SJSA1 (cell line): ENCODE measurements at regions not wholly inside any gene's neighbourhood (a gene's known extent, or its start where the extent isn't known, plus 50 kb on each side); places are given as distances from the start of the nearest gene placed in this dataset.

Source experiments
- DNase-seq, 2 experiments: peaks; one replicate each; pipeline ENCODE4 v3.0.0-alpha.2; 2015 to 2020; ENCODE audit warnings: low spot score in 2 of 2, low read depth in 1 of 2
- H3K27ac ChIP-seq: fragments of 250-450 bp; sonication (Bioruptor Pico); 2 replicates; pipeline ENCODE4 v1.5.1; 2020; ENCODE audit warnings: mild to moderate bottlenecking, moderate library complexity
- H3K27me3 ChIP-seq: fragments of 250-450 bp; sonication (Bioruptor Pico); replicated peaks from 2 replicates; pipeline ENCODE4 v1.5.1; 2020; ENCODE audit warnings: mild to moderate bottlenecking, moderate library complexity
- H3K36me3 ChIP-seq: fragments of 250-450 bp; sonication (Bioruptor Pico); 2 replicates; pipeline ENCODE4 v1.5.1; 2020; ENCODE audit warnings: mild to moderate bottlenecking
- H3K4me1 ChIP-seq: fragments of 250-450 bp; sonication (Bioruptor Pico); replicated peaks from 2 replicates; pipeline ENCODE4 v1.6.1; 2021; ENCODE audit warnings: mild to moderate bottlenecking
- H3K4me3 ChIP-seq: fragments of 250-450 bp; sonication (Bioruptor Pico); 2 replicates; pipeline ENCODE4 v1.5.1; 2020; ENCODE audit warnings: mild to moderate bottlenecking
- H3K9me3 ChIP-seq: fragments of 250-450 bp; sonication (Bioruptor Pico); replicated peaks from 2 replicates; pipeline ENCODE4 v1.5.1; 2020; ENCODE audit warnings: mild to moderate bottlenecking

- no peaks in the 10 kb centered on the region for H3K36me3 ChIP-seq
- no peak overlapping the region for H3K27ac ChIP-seq
- peak in 1 of 2 experiments; percentile 22 for DNase-seq
- H3K4me3 ChIP-seq, result no peak overlapping the region
- no peaks in the 10 kb centered on the region for H3K9me3 ChIP-seq
- H3K4me1 ChIP-seq, result no peaks in the 10 kb centered on the region
- peaks cover 7% of the 10 kb centered on the region for H3K27me3 ChIP-seq
These were observed 270.4 kb downstream of the PTPRU start for GRCh38 chr1:29506678-29507225.

GRCh38 chr1:29505532-29506220 lies 269.4 kb downstream of the PTPRU start:
- DNase-seq, result peak in 1 of 2 experiments; percentile 30
- Histone ChIP-seq H3K4me1 (no peaks in the 10 kb centered on the region), H3K9me3 (no peaks in the 10 kb centered on the region), H3K4me3 (no peak overlapping the region), H3K27me3 (peaks cover 7% of the 10 kb centered on the region), H3K27ac (no peak overlapping the region), H3K36me3 (no peaks in the 10 kb centered on the region)

- no peak overlapping the region for H3K27ac ChIP-seq
- H3K4me1 ChIP-seq, result no peaks in the 10 kb centered on the region
- peak in 1 of 2 experiments; percentile 25 for DNase-seq
These were observed 268.5 kb downstream of the PTPRU start for GRCh38 chr1:29504709-29505410.

DNA sequence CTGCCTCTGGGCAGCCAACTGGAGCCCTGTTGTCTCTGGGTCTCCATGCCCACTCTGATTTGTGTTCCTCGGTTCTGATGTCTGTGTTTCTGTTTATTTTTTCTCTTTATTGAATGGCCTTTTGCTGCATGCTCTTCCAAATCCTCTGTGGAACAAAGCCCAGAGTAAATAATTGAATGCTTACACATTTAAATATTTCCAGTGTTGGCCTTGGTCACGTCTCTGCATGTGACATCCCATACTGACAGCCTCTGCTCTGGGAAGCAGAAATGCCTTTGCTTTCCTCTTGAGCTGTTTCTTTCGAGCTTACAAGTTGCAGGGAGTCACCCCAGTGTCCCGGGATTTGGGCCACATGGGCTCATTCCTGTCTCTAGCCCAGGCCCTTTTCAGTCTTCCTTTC lies 267.9 kb downstream of the PTPRU start:
- no peaks in the 10 kb centered on the region for H3K4me1 ChIP-seq
- H3K4me3 ChIP-seq, result no peak overlapping the region
- H3K9me3 ChIP-seq, result no peaks in the 10 kb centered on the region
- DNase-seq, result no peak
- H3K36me3 ChIP-seq, result no peaks in the 10 kb centered on the region
- no peak overlapping the region for H3K27ac ChIP-seq
- H3K27me3 ChIP-seq, result peaks cover 3% of the 10 kb centered on the region; the same call in 1 of the 2 replicates

More at GRCh38 chr1:29504709-29505410, 268.5 kb downstream of the PTPRU start:
- Histone ChIP-seq H3K36me3 (no peaks in the 10 kb centered on the region), H3K27me3 (peaks cover under 1% of the 10 kb centered on the region), H3K4me3 (no peak overlapping the region), H3K9me3 (no peaks in the 10 kb centered on the region)

DNA sequence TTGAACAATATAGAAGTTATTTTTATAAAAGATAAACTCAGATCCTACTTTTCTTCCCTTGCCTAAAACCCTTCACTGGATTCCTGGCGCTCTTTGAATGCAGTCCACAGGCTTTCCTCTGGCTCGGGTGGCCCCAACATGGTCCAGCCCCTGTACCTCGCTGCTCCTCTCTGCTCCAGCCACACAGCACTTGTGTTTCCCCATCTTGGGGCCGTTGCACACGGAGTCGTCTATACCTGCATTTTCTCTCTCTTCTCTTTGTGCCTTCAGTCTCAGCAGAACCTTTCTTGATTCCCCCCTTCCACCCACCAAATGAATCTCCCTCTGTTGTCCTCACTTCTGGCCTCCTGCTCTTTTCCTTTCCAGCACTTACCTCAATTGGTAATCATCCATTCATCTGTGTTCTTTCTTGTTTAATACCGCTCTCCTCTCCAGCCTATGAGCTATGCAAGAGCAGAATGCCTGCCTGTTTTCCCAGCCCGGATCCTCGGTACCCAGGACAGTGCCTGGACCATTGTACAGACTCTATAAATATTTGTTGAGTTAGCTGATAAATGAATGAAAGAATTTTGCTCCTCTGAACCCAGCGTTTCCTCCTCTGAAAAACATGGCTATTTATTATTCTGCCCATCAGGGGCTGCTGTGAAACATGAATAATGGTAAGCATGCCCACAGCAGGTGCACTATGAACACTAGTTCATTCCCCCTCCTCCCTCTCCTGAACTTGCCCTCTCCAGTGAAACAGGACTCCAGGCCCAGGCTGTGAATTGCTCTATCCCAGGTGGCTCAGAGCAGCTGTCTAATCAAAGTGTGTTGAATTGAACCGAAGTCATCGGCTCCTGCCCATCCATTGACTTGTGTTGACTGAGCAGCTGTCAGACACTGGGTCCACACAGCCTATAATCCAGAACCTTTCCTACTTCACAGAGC lies 266.9 kb downstream of the PTPRU start:
- Histone ChIP-seq H3K9me3 (no peaks in the 10 kb centered on the region), H3K4me1 (no peaks in the 10 kb centered on the region), H3K4me3 (no peak overlapping the region), H3K27me3 (peaks cover 3% of the 10 kb centered on the region; the same call in 1 of the 2 replicates), H3K27ac (no peak overlapping the region), H3K36me3 (no peaks in the 10 kb centered on the region)
- no peak for DNase-seq

- no peaks in the 10 kb centered on the region for H3K9me3 ChIP-seq
- no peak for DNase-seq
- H3K27ac ChIP-seq, result no peak overlapping the region
- H3K27me3 ChIP-seq, result peaks cover 3% of the 10 kb centered on the region; the same call in 1 of the 2 replicates
- no peak overlapping the region for H3K4me3 ChIP-seq
- no peaks in the 10 kb centered on the region for H3K4me1 ChIP-seq
- no peaks in the 10 kb centered on the region for H3K36me3 ChIP-seq
These were observed 266.0 kb downstream of the PTPRU start for GRCh38 chr1:29502225-29502910.

DNA sequence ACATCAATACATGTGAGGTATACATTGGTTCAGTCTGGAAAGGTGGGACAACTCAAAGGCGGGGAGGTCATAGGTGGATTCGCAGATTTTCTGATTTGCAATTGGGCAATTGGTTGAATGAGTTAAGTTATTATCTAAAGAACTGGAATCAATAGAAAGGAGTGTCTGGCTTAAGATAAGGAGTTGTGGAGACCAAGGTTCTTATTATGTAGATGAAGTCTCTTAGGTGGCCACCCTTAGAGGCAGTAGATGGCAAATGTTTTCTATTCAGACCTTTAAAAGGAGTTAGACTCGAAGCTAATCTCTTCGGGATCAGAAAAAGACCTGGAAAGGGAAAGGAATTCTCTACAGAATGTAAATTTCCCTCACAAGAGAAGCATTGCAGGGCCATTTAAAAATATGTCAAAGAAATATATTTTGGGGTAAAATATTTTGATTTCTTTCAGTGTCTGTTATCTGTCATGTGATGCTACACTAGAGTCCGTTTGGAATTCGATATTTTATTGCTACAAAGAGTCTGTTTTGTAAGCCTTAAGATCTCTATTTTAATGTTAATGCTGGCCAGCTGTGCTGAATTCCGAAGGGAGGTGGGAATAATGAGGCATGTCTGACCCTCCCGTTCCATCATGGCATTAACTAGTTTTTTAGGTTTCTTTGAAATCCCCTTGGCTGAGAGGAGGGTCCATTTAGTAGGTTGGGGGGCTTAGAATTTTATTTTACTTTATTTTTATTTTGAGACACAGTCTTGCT lies 265.1 kb downstream of the PTPRU start:
- Histone ChIP-seq H3K27ac (no peak overlapping the region), H3K27me3 (peaks cover 3% of the 10 kb centered on the region; the same call in 1 of the 2 replicates), H3K4me3 (no peak overlapping the region), H3K9me3 (no peaks in the 10 kb centered on the region), H3K4me1 (no peaks in the 10 kb centered on the region), H3K36me3 (no peaks in the 10 kb centered on the region)
- DNase-seq, result no peak

- H3K27ac ChIP-seq, result no peak overlapping the region
- H3K4me3 ChIP-seq, result no peak overlapping the region
- no peaks in the 10 kb centered on the region for H3K4me1 ChIP-seq
- DNase-seq, result peak in 1 of 2 experiments; percentile 22
- no peaks in the 10 kb centered on the region for H3K36me3 ChIP-seq
- no peaks in the 10 kb centered on the region for H3K9me3 ChIP-seq
- H3K27me3 ChIP-seq, result peaks cover 5% of the 10 kb centered on the region; the same call in 1 of the 2 replicates
These were observed 264.3 kb downstream of the PTPRU start for GRCh38 chr1:29500651-29501050.

DNA sequence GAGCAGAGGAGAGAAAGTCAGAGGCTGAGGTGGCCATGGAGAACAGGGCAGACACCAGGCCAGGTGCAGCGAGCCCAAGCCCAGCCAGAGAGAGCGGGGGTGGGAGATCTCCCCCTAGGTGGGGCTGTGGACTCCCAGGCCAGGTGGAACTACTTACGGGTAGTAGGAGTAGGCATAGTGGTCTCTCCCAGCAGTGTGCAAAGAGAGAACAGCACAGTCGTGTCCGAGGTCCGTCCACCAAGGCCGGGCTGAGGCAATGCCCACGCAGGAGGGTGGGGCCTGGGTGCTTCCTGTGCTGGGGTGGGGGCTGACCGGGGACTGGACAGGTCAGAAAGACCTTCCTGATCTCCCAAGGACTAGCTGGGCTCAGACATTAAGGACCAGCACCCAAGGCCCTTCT lies 263.7 kb downstream of the PTPRU start:
- Histone ChIP-seq H3K27me3 (peaks cover 5% of the 10 kb centered on the region; the same call in 1 of the 2 replicates), H3K4me3 (no peak overlapping the region), H3K4me1 (no peaks in the 10 kb centered on the region), H3K27ac (no peak overlapping the region), H3K9me3 (no peaks in the 10 kb centered on the region), H3K36me3 (no peaks in the 10 kb centered on the region)
- peak in 1 of 2 experiments; percentile 25 for DNase-seq

GRCh38 chr1:29499104-29499650 lies 262.9 kb downstream of the PTPRU start:
- no peak overlapping the region for H3K27ac ChIP-seq
- H3K27me3 ChIP-seq, result peaks cover 5% of the 10 kb centered on the region; the same call in 1 of the 2 replicates
- H3K4me1 ChIP-seq, result no peaks in the 10 kb centered on the region
- DNase-seq, result no peak
- H3K4me3 ChIP-seq, result no peak overlapping the region
- no peaks in the 10 kb centered on the region for H3K9me3 ChIP-seq
- H3K36me3 ChIP-seq, result no peaks in the 10 kb centered on the region

GRCh38 chr1:29498126-29499103 lies 262.1 kb downstream of the PTPRU start:
- Histone ChIP-seq H3K36me3 (no peaks in the 10 kb centered on the region), H3K4me3 (no peak overlapping the region), H3K27me3 (peaks cover 5% of the 10 kb centered on the region; the same call in 1 of the 2 replicates), H3K9me3 (no peaks in the 10 kb centered on the region), H3K4me1 (no peaks in the 10 kb centered on the region), H3K27ac (no peak overlapping the region)
- peak in 1 of 2 experiments; percentile 31 for DNase-seq
